ENCODE measurements at regions not wholly inside any gene's neighbourhood (a gene's known extent, or its start where the extent isn't known, plus 50 kb on each side); places are given as distances from the start of the nearest gene placed in this dataset.

DNA sequence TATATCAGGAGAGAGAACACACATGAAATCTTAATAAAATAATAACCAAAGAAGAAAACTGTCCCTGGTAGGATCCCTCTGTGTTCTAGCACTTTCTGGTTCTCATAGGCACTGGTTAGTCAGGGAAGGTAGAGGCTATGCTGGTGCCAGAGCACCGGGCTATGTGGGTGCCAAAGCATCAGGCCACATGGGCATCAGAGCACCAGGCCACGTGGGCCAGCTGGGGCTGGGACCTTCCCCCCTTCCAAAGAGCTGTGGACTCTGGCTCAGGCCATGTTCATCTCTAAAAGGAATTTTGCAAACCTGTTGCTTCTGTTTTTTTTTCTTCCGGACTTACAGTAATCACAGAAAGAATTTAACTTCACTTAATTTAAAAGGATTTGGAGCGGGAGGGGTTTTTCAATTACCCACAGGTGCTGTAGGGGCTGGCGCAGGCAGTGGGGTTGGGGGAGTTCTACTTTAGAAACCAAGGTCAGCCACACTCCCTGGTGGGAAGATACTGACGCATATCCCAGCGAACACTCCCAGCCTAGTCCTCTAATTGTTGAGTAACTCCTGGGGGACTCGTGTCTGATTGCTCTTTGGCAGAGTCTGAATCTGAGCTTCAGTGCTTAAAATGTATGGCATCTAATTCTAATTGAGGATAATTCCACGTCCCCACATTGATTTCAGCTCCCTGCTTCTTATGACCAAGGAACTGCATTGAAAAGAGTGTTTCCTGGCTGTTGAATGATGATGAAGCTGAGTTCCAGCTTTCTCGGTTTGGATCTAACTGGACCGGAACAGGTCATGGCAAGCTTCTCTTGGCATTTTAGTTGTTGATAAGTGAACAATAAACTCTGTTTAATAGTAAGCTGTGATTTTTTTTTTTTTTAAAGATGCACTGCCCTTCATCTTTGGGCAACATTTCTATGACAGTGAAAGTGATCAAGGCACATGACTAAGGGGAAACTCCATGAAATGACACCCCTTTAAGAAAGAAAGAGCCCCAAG is 110.7 kb upstream of the FZD8 start:
- no TSS peak for BruUV-seq (replicated peaks)
- Histone ChIP-seq H3K9ac (ENCODE audit: low read depth, low read length) (no peak overlapping the region), H4K5ac (ENCODE audit: low read depth, low read length) (no peak overlapping the region), H3K9me1 (ENCODE audit: insufficient read depth, low read length) (no peaks in the 10 kb centered on the region), H3K56ac (ENCODE audit: extremely low read depth, insufficient read depth, low read length) (no peak overlapping the region), H2BK20ac (ENCODE audit: low read depth, low read length) (no peak overlapping the region), H3K9me3 (ENCODE audit: control insufficient read depth, insufficient read depth, low read length) (no peaks in the 10 kb centered on the region), H3K4me3 (ENCODE audit: insufficient read depth, low read depth, low read length) (no peak overlapping the region), H2BK120ac (ENCODE audit: low read depth, low read length) (no peak overlapping the region), H4K91ac (ENCODE audit: insufficient read depth, low read depth, low read length) (no peak overlapping the region), H3K27ac (ENCODE audit: insufficient read depth, low read length) (no peak overlapping the region), H2AFZ (replicated peaks; ENCODE audit: low read length, poor library complexity) (no peak overlapping the region), H3K23ac (ENCODE audit: low read depth, low read length) (no peak overlapping the region), H3K18ac (ENCODE audit: low read depth, low read length) (no peak overlapping the region), H3K4me2 (ENCODE audit: low read depth, low read length) (no peak overlapping the region), H3K4ac (ENCODE audit: low read depth, low read length) (no peak overlapping the region), H3K79me1 (ENCODE audit: low read depth in 1 of 2, low read length in 2 of 2) (no peaks in the 10 kb centered on the region), H3K14ac (replicated peaks; ENCODE audit: low read depth, low read length) (no peak overlapping the region), H3K36me3 (ENCODE audit: control insufficient read depth, insufficient read depth, low read length) (no peaks in the 10 kb centered on the region), H4K20me1 (ENCODE audit: insufficient read depth, low read length) (no peaks in the 10 kb centered on the region), H3K27me3 (ENCODE audit: control insufficient read depth, insufficient read depth, low read length) (peaks cover 6% of the 10 kb centered on the region), H2BK15ac (ENCODE audit: low read depth, low read length) (no peak overlapping the region), H3K4me1 (ENCODE audit: control insufficient read depth, insufficient read depth, low read length) (no peaks in the 10 kb centered on the region), H2AK9ac (replicated peaks; ENCODE audit: low read depth, low read length, poor library complexity) (no peak overlapping the region), H4K8ac (ENCODE audit: low read depth in 2 of 2, low read length in 2 of 2) (no peak overlapping the region), H2AK5ac (ENCODE audit: low read depth, low read length) (no peak overlapping the region), H2BK5ac (ENCODE audit: low read depth, low read length, poor library complexity, severe bottlenecking) (no peak overlapping the region)
- no CpG with 5 or more reads among the region's 11 CpGs for WGBS, 2 experiments (ENCODE audit: extremely low coverage in 2 of 2, insufficient read length in 1 of 2)
- no peak for ATAC-seq (ENCODE audit: low read depth)
- CTCF ChIA-PET, result no interaction called here
- intact Hi-C loops (cut with micrococcal nuclease) (no loop called here), dilution Hi-C loops (cut with HindIII; ENCODE audit: low sequenced_read_pairs, unreplicated experiment) (no loop called here), in situ Hi-C loops (cut with MboI; ENCODE audit: low sequenced_read_pairs) (no loop called here)
- DNase-seq, result no peak
- POLR2A ChIA-PET (ENCODE audit: unreplicated experiment), result interaction anchor here (0.7 kb wide), 1 partner anchor 60 kb away, joined by 4 read pairs; no protein-coding TSS in a partner anchor
- TF ChIP-seq CHD1 (IDR thresholded peaks at IDR 0.05; ENCODE audit: low read depth, low read length) (no peak), FOS (IDR thresholded peaks at IDR 0.05; ENCODE audit: low read depth, low read length) (no peak), RCOR1 (IDR thresholded peaks at IDR 0.05; ENCODE audit: insufficient replicate concordance, low read length) (no peak), MAFK (IDR thresholded peaks at IDR 0.05; ENCODE audit: low read depth, low read length) (no peak), CEBPB (IDR thresholded peaks at IDR 0.05; ENCODE audit: low read depth, low read length) (no peak), RAD21 (IDR thresholded peaks at IDR 0.05; ENCODE audit: low read length) (no peak), MXI1 (IDR thresholded peaks at IDR 0.05; ENCODE audit: borderline replicate concordance, low read depth, low read length) (no peak), SMC3 (IDR thresholded peaks at IDR 0.05; ENCODE audit: low read depth, low read length) (no peak), MAZ (IDR thresholded peaks at IDR 0.05; ENCODE audit: borderline replicate concordance, low read depth, low read length) (no peak), BHLHE40 (IDR thresholded peaks at IDR 0.05; ENCODE audit: low read depth, low read length) (no peak), POLR2A (IDR thresholded peaks at IDR 0.05; ENCODE audit: low read depth, low read length) (no peak), NFE2L2 (IDR thresholded peaks at IDR 0.05; ENCODE audit: low read depth, low read length) (no peak)
- TF ChIP-seq, protein P1, sequence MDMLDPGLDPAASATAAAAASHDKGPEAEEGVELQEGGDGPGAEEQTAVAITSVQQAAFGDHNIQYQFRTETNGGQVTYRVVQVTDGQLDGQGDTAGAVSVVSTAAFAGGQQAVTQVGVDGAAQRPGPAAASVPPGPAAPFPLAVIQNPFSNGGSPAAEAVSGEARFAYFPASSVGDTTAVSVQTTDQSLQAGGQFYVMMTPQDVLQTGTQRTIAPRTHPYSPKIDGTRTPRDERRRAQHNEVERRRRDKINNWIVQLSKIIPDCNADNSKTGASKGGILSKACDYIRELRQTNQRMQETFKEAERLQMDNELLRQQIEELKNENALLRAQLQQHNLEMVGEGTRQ (IDR thresholded peaks at IDR 0.05; ENCODE audit: low read depth, low read length), result no peak
- TF ChIP-seq, protein P2, sequence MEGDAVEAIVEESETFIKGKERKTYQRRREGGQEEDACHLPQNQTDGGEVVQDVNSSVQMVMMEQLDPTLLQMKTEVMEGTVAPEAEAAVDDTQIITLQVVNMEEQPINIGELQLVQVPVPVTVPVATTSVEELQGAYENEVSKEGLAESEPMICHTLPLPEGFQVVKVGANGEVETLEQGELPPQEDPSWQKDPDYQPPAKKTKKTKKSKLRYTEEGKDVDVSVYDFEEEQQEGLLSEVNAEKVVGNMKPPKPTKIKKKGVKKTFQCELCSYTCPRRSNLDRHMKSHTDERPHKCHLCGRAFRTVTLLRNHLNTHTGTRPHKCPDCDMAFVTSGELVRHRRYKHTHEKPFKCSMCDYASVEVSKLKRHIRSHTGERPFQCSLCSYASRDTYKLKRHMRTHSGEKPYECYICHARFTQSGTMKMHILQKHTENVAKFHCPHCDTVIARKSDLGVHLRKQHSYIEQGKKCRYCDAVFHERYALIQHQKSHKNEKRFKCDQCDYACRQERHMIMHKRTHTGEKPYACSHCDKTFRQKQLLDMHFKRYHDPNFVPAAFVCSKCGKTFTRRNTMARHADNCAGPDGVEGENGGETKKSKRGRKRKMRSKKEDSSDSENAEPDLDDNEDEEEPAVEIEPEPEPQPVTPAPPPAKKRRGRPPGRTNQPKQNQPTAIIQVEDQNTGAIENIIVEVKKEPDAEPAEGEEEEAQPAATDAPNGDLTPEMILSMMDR (conservative IDR thresholded peaks at IDR 0.05; ENCODE audit: low read depth, low read length), result no peak
- TF ChIP-seq, protein P3, sequence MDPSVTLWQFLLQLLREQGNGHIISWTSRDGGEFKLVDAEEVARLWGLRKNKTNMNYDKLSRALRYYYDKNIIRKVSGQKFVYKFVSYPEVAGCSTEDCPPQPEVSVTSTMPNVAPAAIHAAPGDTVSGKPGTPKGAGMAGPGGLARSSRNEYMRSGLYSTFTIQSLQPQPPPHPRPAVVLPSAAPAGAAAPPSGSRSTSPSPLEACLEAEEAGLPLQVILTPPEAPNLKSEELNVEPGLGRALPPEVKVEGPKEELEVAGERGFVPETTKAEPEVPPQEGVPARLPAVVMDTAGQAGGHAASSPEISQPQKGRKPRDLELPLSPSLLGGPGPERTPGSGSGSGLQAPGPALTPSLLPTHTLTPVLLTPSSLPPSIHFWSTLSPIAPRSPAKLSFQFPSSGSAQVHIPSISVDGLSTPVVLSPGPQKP (IDR thresholded peaks at IDR 0.05; ENCODE audit: borderline replicate concordance, low read depth, low read length), result no peak

Data from IMR-90 (cell line).